ENCODE measurements at regions not wholly inside any gene's neighbourhood (a gene's known extent, or its start where the extent isn't known, plus 50 kb on each side); places are given as distances from the start of the nearest gene placed in this dataset.

DNA sequence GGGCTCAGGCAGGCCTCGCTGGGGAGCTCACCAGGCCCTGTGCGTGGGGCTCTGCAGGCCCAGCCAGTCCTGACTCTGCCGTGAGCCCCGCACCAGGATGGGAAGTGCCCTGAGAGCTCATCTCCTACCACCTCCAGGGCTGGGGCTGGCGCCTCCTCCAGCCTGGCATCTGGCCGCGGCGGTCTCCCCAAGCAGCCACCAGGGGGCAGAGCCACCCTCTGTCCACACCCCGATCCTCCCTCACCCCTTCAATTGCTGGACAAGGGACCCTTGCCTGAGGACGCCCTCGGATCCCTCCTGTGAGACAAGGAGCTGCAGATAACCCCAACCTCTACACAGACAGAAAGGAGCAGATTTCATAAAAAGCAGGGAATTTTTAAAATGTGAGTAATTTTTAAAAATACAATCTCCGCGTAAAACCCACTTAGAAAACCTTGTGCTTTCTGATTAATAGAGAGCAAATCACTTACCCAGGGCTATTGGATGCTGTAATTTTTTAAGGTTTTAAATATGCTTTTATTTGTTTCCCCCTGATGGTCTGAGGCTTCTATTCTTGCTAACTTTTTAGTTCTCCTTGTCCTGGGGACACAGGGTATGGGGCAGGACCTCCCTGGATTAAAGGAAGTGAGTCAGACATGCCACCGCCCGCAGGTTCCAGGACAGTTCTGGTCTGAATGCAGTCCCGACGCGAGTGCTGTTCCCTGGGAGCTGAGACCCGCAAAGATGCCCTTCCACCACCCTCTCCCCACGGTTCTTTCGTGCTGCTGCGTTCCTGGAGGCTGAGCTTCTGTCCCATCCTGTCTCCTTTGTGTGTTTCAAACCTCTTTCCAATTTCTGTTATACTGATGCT, 52.3 kb upstream of the CHRNA7 start:
- peak; percentile 88 for TF ChIP-seq CTCF (conservative IDR thresholded peaks at IDR 0.05)
- H3K27ac ChIP-seq = no peak overlapping the region
